AG08395 (cell line): ENCODE measurements at regions not wholly inside any gene's neighbourhood (a gene's known extent, or its start where the extent isn't known, plus 50 kb on each side); places are given as distances from the start of the nearest gene placed in this dataset.
"Not testable (repeated sequence)": the region's sequence is repeated elsewhere in the genome, so short reads cannot be mapped to it uniquely, and the experiment has no call there.

Experiments used
- DNase-seq: peaks from one replicate; pipeline ENCODE4 v3.0.0; 2012; ENCODE audit warnings: mixed read lengths, low spot score

GRCh38 chr1:178572604-178573003 is 59.7 kb downstream of the TEX35 start:
- no peak for DNase-seq

- DNase-seq = no peak
Observed at GRCh38 chr1:178573330-178573729, 60.4 kb downstream of the TEX35 start.

DNA sequence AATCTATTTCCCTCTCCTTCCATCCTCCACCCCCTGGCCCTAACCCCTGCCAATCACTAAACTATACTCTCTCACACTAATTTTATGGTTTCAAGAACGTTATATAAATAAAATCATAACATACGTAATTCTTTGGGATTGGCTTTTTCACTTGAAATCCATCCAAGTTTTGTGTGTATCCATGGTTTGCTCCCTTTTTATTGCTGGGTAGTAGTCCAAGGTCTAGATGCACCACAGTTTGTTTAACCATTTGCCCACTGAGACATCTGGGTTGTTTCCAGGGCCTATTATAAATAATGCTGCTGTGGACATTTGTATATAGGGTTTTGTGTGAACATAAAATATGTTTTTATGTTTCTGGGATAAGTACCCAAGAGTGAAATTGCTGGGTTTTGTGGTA is 61.4 kb downstream of the TEX35 start:
- no peak for DNase-seq

- DNase-seq = no peak
Observed at GRCh38 chr1:178575611-178576361, 62.9 kb downstream of the TEX35 start.

DNA sequence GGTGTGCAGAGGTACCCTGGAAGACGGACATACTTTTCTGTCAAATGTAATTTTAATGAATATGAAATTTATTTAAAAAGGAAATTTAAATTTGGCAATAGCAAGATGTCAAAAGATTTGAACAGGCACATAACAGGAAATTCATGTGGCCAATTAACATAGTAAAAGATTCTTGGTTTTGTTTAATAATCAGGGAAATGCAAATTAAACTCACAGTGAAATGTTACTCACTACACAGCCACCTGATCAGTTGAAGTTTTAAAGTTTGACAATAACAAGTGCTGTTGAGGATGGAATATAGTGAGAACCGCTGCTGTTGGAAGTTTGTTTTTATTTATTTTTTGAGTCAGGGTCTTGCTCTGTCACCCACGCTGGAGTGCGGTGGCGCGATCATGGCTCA is 63.9 kb downstream of the TEX35 start:
- no peak for DNase-seq

- no peak for DNase-seq
Observed at GRCh38 chr1:178577882-178578281, 65.0 kb downstream of the TEX35 start.

DNA sequence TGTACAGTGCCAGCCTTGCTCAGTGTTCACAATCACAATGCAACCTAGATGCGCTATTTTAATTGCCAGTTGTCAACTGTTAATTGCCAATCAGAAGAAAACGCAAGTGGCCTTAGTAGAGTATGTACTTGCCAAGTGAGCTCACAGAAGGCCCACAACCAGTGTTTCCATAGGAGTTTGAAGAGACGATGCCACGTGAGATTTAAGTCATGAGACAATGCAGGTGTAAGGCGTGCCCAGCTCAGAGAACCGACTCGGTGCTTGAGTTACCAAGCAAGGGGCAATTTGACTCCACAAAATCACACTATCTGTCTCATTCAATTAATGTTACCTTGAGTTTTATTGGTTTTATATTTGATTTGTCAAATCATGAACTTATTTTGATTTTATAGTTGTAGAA is 65.6 kb downstream of the TEX35 start:
- no peak for DNase-seq

GRCh38 chr1:178579095-178579494 is 66.2 kb downstream of the TEX35 start:
- DNase-seq = no peak

DNA sequence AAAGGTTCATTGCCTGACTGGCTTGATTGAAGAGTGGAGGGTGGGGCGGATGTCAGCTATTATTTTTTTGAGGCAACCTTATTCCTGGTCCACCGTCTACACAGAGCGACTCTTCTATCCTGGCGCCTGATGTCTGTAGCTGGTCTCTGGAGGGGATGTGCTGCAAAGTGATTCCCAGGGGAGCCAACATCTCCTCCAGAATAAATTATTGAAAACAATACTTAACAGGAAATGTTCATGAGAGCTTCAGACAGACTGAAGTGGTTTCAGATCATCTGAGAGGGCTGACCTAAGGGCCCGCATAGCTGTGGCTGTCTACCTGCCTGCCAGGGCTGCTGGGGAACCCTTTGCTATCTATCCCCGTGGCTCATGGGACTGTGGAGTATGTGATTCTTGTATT is 66.7 kb downstream of the TEX35 start:
- no peak for DNase-seq

GRCh38 chr1:178580096-178580495 is 67.2 kb downstream of the TEX35 start:
- no peak for DNase-seq

- DNase-seq = no peak
Observed at GRCh38 chr1:178580876-178581275, 68.0 kb downstream of the TEX35 start.

- DNase-seq = no peak
Observed at GRCh38 chr1:178581351-178582303, 68.7 kb downstream of the TEX35 start.

- DNase-seq = no peak
Observed at GRCh38 chr1:178587096-178587495, 74.2 kb downstream of the TEX35 start.

- DNase-seq = no peak
Observed at GRCh38 chr1:178587975-178588374, 75.1 kb downstream of the TEX35 start.

DNA sequence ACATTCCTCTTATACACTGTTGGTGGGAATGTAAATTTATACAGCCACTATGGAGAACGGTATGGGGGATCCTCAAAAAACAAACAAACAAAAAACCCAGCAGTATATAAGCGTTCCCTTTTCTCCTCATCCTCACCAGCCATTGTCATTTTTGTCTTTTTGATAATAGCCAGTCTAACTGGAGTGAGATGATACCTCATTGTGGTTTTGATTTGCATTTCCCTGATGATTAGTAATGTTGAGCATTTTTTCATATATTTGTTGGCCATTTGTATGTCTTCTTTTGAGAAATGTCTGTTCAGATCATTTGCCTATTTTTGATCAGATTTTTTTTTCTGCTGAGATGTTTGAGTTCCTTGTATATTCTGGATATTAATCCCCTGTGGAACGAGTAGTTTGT is 76.1 kb downstream of the TEX35 start:
- DNase-seq = not testable (repeated sequence)

DNA sequence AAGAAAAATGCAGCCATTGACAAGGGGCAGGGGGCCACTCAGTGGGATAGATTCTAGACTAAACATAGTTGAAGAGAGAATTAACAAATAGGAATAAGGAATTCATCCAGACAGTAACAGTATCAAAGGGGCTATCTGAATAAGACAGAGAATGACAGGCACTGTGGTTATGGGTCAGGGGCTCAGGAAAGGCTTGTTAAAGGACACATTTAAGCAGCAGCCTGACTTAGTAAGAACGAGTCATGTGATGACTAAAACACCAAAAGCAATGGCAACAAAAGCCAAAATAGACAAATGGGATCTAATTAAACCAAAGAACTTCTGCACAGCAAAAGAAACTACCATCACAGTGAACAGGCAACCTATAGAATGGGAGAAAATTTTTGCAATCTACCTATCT is 78.9 kb downstream of the TEX35 start:
- not testable (repeated sequence) for DNase-seq

DNA sequence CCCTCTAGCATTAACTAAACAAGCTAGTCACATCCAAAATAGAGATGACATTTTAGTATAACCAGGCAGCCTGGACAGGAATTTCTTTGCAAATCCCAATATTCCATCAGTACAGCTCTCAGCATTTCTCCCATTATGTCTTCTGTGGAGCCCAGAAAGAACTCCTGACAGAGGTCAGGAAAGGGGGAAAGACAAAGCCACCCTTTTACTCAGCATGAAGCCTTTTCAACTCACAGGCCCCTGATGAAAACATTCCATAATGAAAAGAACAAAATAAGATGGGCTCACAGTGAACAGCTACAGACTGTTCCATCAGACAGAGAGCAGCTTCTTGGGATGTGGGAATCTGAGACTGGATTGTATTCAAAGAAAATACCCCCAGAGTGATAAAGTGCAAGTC is 80.6 kb downstream of the TEX35 start:
- no peak for DNase-seq

DNA sequence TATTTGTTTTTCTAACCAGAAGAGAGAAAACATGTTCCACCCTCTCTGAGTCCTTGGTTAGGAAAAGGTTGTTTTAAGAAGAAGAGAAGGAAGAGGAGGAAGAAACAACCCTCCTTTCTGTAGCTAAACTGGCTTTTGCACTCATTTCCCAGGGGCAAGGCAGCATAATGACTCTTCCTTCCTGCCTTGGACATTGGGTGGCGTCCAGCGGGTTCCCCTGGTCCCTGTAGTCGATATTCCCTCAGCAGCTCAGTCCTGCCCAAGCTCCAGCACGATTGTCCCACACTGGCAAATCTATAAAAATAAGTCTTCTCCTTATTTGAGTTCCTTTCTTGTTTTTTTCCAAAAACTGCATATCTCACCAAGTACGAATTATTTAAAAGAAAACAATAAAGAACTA is 81.2 kb downstream of the TEX35 start:
- DNase-seq = no peak

- no peak for DNase-seq
Observed at GRCh38 chr1:178595491-178595890, 82.6 kb downstream of the TEX35 start.

DNA sequence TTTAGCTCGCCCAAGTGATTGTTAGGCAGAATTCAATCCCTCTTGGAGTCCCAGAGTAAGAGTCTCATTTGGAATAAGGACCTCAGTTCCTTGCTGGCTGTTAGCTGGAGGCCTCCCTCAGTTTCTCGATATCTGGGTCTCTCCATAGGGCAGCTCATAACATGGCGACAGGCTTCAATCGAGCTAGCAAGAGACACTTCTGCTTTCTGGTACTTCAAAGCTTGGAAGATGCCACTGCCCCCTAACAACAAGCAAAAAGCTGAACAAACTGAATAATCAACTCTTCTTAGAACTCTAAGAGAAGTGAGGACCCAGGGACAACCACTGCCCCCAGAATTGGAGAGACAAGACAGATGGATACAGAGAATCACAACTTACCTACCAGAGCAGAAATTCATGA is 86.2 kb downstream of the TEX35 start:
- DNase-seq = no peak

GRCh38 chr1:178599745-178600144 is 86.8 kb downstream of the TEX35 start:
- DNase-seq = no peak

- no peak for DNase-seq
Observed at GRCh38 chr1:178603926-178604325, 91.0 kb downstream of the TEX35 start.

- DNase-seq = no peak
Observed at GRCh38 chr1:178606839-178607238, 93.9 kb downstream of the TEX35 start.
